Neural cell (in vitro differentiated cells): ENCODE measurements at regions not wholly inside any gene's neighbourhood (a gene's known extent, or its start where the extent isn't known, plus 50 kb on each side); places are given as distances from the start of the nearest gene placed in this dataset.

Experiments
- H2AFZ ChIP-seq: fragments of 200-600, 300-800 bp; sonication (generic), shearing (Covaris generic); 2 replicates; pipeline ENCODE4 v1.6.0; 2014; ENCODE audit warnings: low read depth, mild to moderate bottlenecking, antibody characterized with exemption, low read length, moderate library complexity
- H3F3A ChIP-seq: fragments of 200-600 bp; shearing (Covaris generic); 2 replicates; pipeline ENCODE4 v1.6.1; 2016; ENCODE audit warnings: mild to moderate bottlenecking, moderate library complexity, mixed read lengths, antibody characterized with exemption, low read length; ENCODE audit not compliant: insufficient read depth, poor library complexity, severe bottlenecking
- H3K27ac ChIP-seq: fragments of 200-600, 300-800 bp; sonication (generic), shearing (Covaris generic); 2 replicates; pipeline ENCODE4 v1.5.1; 2014; ENCODE audit warnings: mild to moderate bottlenecking, low read length, moderate library complexity
- H3K27me3 ChIP-seq: fragments of 300-800, 200-600 bp; sonication (generic), shearing (Covaris generic); 2 replicates; pipeline ENCODE4 v1.6.0; 2014; ENCODE audit warnings: mild to moderate bottlenecking, low read depth, low read length, moderate library complexity; ENCODE audit not compliant: insufficient read depth
- H3K36me3 ChIP-seq: fragments of 300-800, 200-600 bp; sonication (generic), shearing (Covaris generic); 2 replicates; pipeline ENCODE4 v1.5.1; 2014; ENCODE audit warnings: mild to moderate bottlenecking, antibody characterized with exemption, low read length, moderate library complexity; ENCODE audit not compliant: insufficient read depth
- H3K4me2 ChIP-seq: fragments of 300-800, 200-600 bp; sonication (generic), shearing (Covaris generic); 2 replicates; pipeline ENCODE4 v1.6.0; 2014; ENCODE audit warnings: mild to moderate bottlenecking, low read length
- H3K4me3 ChIP-seq: fragments of 300-800, 200-600 bp; sonication (generic), shearing (Covaris generic); 2 replicates; pipeline ENCODE4 v1.5.1; 2014; ENCODE audit warnings: mild to moderate bottlenecking, low read length, moderate library complexity
- H3K79me2 ChIP-seq: fragments of 200-600 bp; shearing (Covaris generic); replicated peaks from 2 replicates; pipeline ENCODE4 v1.6.0; 2014; ENCODE audit warnings: mild to moderate bottlenecking, low read length, moderate library complexity; ENCODE audit not compliant: insufficient read depth
- H3K9ac ChIP-seq: fragments of 300-800, 200-600 bp; sonication (generic), shearing (Covaris generic); 2 replicates; pipeline ENCODE4 v1.6.1; 2016; ENCODE audit warnings: mild to moderate bottlenecking, low read length, mixed read lengths
- H3K9me2 ChIP-seq: fragments of 200-600 bp; shearing (Covaris generic); 2 replicates; pipeline ENCODE4 v1.6.1; 2016; ENCODE audit warnings: mild to moderate bottlenecking, low read length, mixed read lengths; ENCODE audit not compliant: insufficient read depth
- H3K9me3 ChIP-seq: fragments of 200-600, 300-800 bp; sonication (generic), shearing (Covaris generic); 2 replicates; pipeline ENCODE4 v1.6.1; 2016; ENCODE audit warnings: mild to moderate bottlenecking, mixed run types, low read length, moderate library complexity, mixed read lengths
- H4K20me1 ChIP-seq: fragments of 200-600 bp; shearing (Covaris generic); 2 replicates; pipeline ENCODE4 v1.6.1; 2016; ENCODE audit warnings: mild to moderate bottlenecking, mixed run types; ENCODE audit not compliant: insufficient read depth
- CTCF ChIP-seq: fragments of 450-650 bp; IDR thresholded peaks from 2 replicates; pipeline ENCODE4 v1.5.1; 2014; ENCODE audit warnings: antibody characterized with exemption, mild to moderate bottlenecking, moderate library complexity; ENCODE audit not compliant: poor library complexity, severe bottlenecking
- EP300 ChIP-seq: fragments of 450-650 bp; conservative IDR thresholded peaks from 2 replicates; pipeline ENCODE4 v1.6.1; 2014; ENCODE audit warnings: antibody characterized with exemption, mild to moderate bottlenecking, moderate library complexity; ENCODE audit not compliant: poor library complexity, severe bottlenecking
- EZH2 ChIP-seq: fragments of 200-600, 300-800 bp; shearing (Covaris generic), sonication (generic); IDR thresholded peaks from 2 replicates; pipeline ENCODE4 v1.6.1; 2014; ENCODE audit warnings: antibody characterized with exemption, low read length, borderline replicate concordance, mild to moderate bottlenecking; ENCODE audit not compliant: insufficient read depth, poor library complexity, severe bottlenecking
- MXI1 ChIP-seq: fragments of 450-650 bp; conservative IDR thresholded peaks from 2 replicates; pipeline ENCODE4 v1.6.1; 2014; ENCODE audit warnings: antibody characterized with exemption, mild to moderate bottlenecking; ENCODE audit not compliant: poor library complexity, severe bottlenecking
- POLR2AphosphoS5 ChIP-seq: IDR thresholded peaks from 2 replicates; pipeline ENCODE4 v1.6.1; 2012
- RAD21 ChIP-seq: fragments of 450-650 bp; conservative IDR thresholded peaks from 2 replicates; pipeline ENCODE4 v1.6.1; 2014; ENCODE audit warnings: antibody characterized with exemption, mild to moderate bottlenecking, moderate library complexity
- REST ChIP-seq: IDR thresholded peaks from 2 replicates; pipeline ENCODE4 v1.6.1; 2012; ENCODE audit warnings: borderline replicate concordance
- SMC3 ChIP-seq: fragments of 450-650 bp; conservative IDR thresholded peaks from 2 replicates; pipeline ENCODE4 v1.6.1; 2014; ENCODE audit warnings: antibody characterized with exemption, mild to moderate bottlenecking, moderate library complexity; ENCODE audit not compliant: poor library complexity
- TAF1 ChIP-seq: IDR thresholded peaks from 2 replicates; pipeline ENCODE4 v1.6.1; 2012; ENCODE audit warnings: low read depth

DNA sequence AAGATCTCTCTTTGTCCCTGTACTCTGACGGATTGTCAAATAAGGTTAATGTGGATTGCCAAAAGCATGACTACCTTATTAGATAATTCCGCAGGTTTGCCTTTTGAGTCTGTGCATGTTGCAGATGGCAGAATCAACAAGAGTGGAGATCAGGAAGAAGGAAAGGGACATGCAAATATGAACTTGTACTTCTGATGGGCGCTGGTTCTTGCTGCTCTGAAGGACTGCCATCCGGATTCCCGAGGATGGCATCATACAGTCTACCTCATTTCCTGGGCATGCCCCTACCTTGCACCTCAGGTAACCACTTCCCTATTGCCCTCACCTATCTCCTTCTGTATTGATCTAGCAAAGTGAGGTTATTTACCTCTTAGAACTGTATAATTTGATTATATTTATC, 504.2 kb downstream of the ACTL7B start:
- Histone ChIP-seq H3K4me2 (no peak overlapping the region), H3K4me3 (no peak overlapping the region), H3K9me2 (no peaks in the 10 kb centered on the region), H3K9ac (no peak overlapping the region), H3K79me2 (no peaks in the 10 kb centered on the region), H4K20me1 (no peaks in the 10 kb centered on the region), H3F3A (no peaks in the 10 kb centered on the region), H3K27ac (no peak overlapping the region), H3K9me3 (no peaks in the 10 kb centered on the region), H2AFZ (no peak overlapping the region), H3K27me3 (no peaks in the 10 kb centered on the region), H3K36me3 (no peaks in the 10 kb centered on the region)
- TF ChIP-seq RAD21, result no peak
- TF ChIP-seq SMC3, result no peak
- no peak for TF ChIP-seq EZH2
- TF ChIP-seq REST, result no peak
- no peak for TF ChIP-seq CTCF
- TF ChIP-seq EP300, result no peak
- TF ChIP-seq POLR2AphosphoS5, result no peak
- no peak for TF ChIP-seq TAF1
- no peak for TF ChIP-seq MXI1

DNA sequence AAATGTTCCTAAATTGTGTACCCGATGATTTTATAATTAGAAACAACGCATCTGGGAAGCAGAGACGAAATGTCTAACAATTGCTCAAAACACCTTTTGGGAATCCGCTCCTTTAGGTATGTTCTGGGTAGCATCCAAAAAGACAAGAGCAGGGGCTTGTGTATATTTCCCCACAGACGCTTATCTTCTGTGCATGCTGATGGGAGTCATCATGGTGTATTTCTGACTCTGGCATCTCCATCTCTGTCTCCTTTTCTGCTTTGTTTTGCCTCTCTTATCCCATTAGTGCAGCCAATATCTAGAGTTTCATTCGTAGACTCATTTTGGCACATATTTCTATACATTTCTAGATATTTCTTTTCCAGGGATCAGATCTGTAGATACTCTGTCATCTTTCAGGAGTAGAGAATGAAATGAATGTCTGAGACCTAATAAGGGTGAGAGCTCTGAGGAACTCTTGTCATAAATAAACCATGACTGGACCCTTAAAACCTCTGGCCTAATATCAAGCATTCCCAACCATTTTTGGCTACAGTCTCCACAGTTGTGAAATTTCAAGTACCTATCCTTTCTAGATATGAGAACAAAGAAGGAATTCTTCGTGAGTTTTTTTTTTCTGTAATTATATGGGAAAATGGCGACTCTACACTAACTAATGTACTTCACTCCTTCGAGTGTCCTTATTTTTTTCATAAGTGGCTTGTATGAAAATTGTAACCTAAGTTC, 508.2 kb downstream of the ACTL7B start:
- no peak for TF ChIP-seq POLR2AphosphoS5
- TF ChIP-seq TAF1, result no peak
- TF ChIP-seq RAD21, result no peak
- TF ChIP-seq CTCF, result no peak
- TF ChIP-seq EZH2, result no peak
- TF ChIP-seq MXI1, result no peak
- no peak for TF ChIP-seq EP300
- no peak for TF ChIP-seq SMC3
- no peak for TF ChIP-seq REST
- H3K27me3 ChIP-seq, result no peaks in the 10 kb centered on the region
- H3F3A ChIP-seq, result no peaks in the 10 kb centered on the region
- H4K20me1 ChIP-seq, result no peaks in the 10 kb centered on the region
- no peak overlapping the region for H3K9ac ChIP-seq
- no peak overlapping the region for H3K27ac ChIP-seq
- no peaks in the 10 kb centered on the region for H3K9me2 ChIP-seq
- no peaks in the 10 kb centered on the region for H3K9me3 ChIP-seq
- H3K79me2 ChIP-seq, result no peaks in the 10 kb centered on the region
- no peaks in the 10 kb centered on the region for H3K36me3 ChIP-seq
- no peak overlapping the region for H2AFZ ChIP-seq
- no peak overlapping the region for H3K4me2 ChIP-seq
- no peak overlapping the region for H3K4me3 ChIP-seq
